K562 (cell line): ENCODE measurements at regions not wholly inside any gene's neighbourhood (a gene's known extent, or its start where the extent isn't known, plus 50 kb on each side); places are given as distances from the start of the nearest gene placed in this dataset.
A peak's percentile ranks its signal among the peaks of the same experiment; 100 is the strongest.

Experiments
- ATF6 ChIP-seq: sonication (generic); formaldehyde crosslinking; IDR thresholded peaks from 2 replicates; pipeline ENCODE4 v1.4.0; 2020; ENCODE audit warnings: mild to moderate bottlenecking, missing genetic modification reagents
- C11orf30 ChIP-seq: fragments of 450-650 bp; IDR thresholded peaks from 2 replicates; pipeline ENCODE4 v1.6.1; 2016; ENCODE audit warnings: low read depth, mild to moderate bottlenecking
- CSDE1 ChIP-seq, 2 experiments: fragments of 450-650 bp; IDR thresholded peaks; 2 replicates each; pipeline ENCODE4 v1.6.1; 2016; ENCODE audit warnings: mild to moderate bottlenecking in 1 of 2
- JUN ChIP-seq, 2 experiments: sonication (generic) in 1 of 2; formaldehyde crosslinking in 1 of 2; IDR thresholded peaks; 2 replicates each; pipeline versions ENCODE4 v1.6.1 to v1.8.0; 2012 to 2022; ENCODE audit warnings: borderline replicate concordance in 2 of 2, mild to moderate bottlenecking in 2 of 2, improper control_type of control experiment in 1 of 2, low read depth in 1 of 2, low read length in 1 of 2, missing genetic modification reagents in 1 of 2
- MAFF ChIP-seq: IDR thresholded peaks from 2 replicates; pipeline ENCODE4 v1.6.1; 2012; ENCODE audit warnings: low read length, improper control_type of control experiment
- NCOA1 ChIP-seq: fragments of 450-650 bp; IDR thresholded peaks from 2 replicates; pipeline ENCODE4 v1.6.1; 2016; ENCODE audit warnings: low read depth
- NFE2 ChIP-seq: IDR thresholded peaks from 2 replicates; pipeline ENCODE4 v1.6.1; 2014; ENCODE audit warnings: antibody characterized with exemption, low read depth
- NFE2L1 ChIP-seq: fragments of 450-650 bp; IDR thresholded peaks from 2 replicates; pipeline ENCODE4 v1.6.1; 2016; ENCODE audit warnings: missing genetic modification characterization, low read depth, mild to moderate bottlenecking, missing compliant biosample characterization, moderate library complexity, borderline replicate concordance
- PHF20 ChIP-seq: fragments of 450-650 bp; IDR thresholded peaks from 2 replicates; pipeline ENCODE4 v1.6.1; 2018; ENCODE audit not compliant: partially characterized antibody
- RHOXF2B ChIP-seq: fragments of 250-450 bp; sonication (Bioruptor Pico); conservative IDR thresholded peaks from 2 replicates; pipeline ENCODE4 v1.5.1; 2021
- SNAPC5 ChIP-seq: fragments of 250-450 bp; sonication (Bioruptor Pico); IDR thresholded peaks from 2 replicates; pipeline ENCODE4 v1.8.0; 2021; ENCODE audit warnings: moderate library complexity, mild to moderate bottlenecking, inconsistent platforms
- TARDBP ChIP-seq: fragments of 450-650 bp; IDR thresholded peaks from 2 replicates; pipeline ENCODE4 v1.6.1; 2016
- TBP ChIP-seq: optimal IDR thresholded peaks from 2 replicates; pipeline ENCODE3; 2011; ENCODE audit warnings: low read depth, low read length, improper control_type of control experiment
- ZNF507 ChIP-seq: conservative IDR thresholded peaks from 2 replicates; pipeline ENCODE4 v1.6.1; 2017; ENCODE audit warnings: missing genetic modification characterization, missing compliant biosample characterization
- ZNF57 ChIP-seq: fragments of 450-650 bp; formaldehyde crosslinking; IDR thresholded peaks from 2 replicates; pipeline ENCODE4 v1.4.0; 2020; ENCODE audit warnings: mild to moderate bottlenecking, moderate library complexity
- ZNF766 ChIP-seq: fragments of 200-800 bp; sonication (Bioruptor generic); conservative IDR thresholded peaks from 2 replicates; pipeline ENCODE4 v1.6.1; 2016; ENCODE audit warnings: missing genetic modification characterization, missing compliant biosample characterization
- TF ChIP-seq, protein P1 (sequence below): fragments of 450-650 bp; IDR thresholded peaks from 2 replicates; pipeline ENCODE4 v1.6.1; 2016; ENCODE audit warnings: mild to moderate bottlenecking
- TF ChIP-seq, protein P2 (sequence below): fragments of 450-650 bp; IDR thresholded peaks from 2 replicates; pipeline ENCODE4 v1.7.1; 2018; ENCODE audit warnings: mild to moderate bottlenecking, low read depth; ENCODE audit not compliant: partially characterized antibody

DNA sequence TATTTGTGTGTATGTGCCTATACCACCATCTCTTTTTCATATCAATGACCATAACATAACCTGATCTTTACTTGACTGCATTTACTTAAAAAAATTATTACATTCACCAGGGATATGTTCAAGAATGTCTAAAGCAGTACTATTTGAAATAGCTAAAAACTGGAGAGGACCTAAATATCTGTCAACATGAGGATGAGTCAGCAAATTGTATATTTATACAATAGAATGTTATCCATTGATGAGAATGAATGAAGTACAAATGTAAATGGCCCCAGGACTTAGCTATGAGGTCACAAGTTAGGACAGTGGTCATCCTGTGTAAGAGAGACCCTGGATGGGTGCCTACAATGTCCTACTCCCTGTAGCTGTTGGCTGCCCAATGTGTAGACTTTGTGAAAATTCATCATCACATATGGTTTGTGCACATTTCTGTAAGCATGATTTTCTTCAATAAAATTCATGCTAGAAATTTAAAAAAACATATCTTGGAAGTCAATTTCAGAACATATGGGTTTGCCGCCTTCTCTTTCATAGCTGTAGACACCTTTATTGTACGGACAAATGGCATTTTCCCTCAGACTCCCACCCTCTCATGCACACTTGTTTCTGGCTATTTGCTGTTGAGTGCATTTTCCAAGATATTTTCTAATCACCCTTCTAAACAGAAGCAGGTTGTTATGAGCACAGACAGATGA, 202.4 kb downstream of the CDH26 start (continued):
- TF ChIP-seq, protein P1, sequence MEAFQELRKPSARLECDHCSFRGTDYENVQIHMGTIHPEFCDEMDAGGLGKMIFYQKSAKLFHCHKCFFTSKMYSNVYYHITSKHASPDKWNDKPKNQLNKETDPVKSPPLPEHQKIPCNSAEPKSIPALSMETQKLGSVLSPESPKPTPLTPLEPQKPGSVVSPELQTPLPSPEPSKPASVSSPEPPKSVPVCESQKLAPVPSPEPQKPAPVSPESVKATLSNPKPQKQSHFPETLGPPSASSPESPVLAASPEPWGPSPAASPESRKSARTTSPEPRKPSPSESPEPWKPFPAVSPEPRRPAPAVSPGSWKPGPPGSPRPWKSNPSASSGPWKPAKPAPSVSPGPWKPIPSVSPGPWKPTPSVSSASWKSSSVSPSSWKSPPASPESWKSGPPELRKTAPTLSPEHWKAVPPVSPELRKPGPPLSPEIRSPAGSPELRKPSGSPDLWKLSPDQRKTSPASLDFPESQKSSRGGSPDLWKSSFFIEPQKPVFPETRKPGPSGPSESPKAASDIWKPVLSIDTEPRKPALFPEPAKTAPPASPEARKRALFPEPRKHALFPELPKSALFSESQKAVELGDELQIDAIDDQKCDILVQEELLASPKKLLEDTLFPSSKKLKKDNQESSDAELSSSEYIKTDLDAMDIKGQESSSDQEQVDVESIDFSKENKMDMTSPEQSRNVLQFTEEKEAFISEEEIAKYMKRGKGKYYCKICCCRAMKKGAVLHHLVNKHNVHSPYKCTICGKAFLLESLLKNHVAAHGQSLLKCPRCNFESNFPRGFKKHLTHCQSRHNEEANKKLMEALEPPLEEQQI, result no peak
- TF ChIP-seq MAFF (peak; percentile 67), NCOA1 (no peak), ATF6 (no peak), NFE2L1 (tag) (peak; percentile 41; the same call in 1 of the 2 replicates), ZNF57 (CRISPR knock-in tag) (no peak), JUN (IDR thresholded peaks at IDR 0.05; ENCODE audit: borderline replicate concordance, low read depth, low read length) (no peak), JUN (CRISPR knock-in tag; IDR thresholded peaks at IDR 0.05; ENCODE audit: borderline replicate concordance) (no peak), TBP (no peak), PHF20 (no peak), SNAPC5 (CRISPR knock-in tag) (no peak), C11orf30 (peak; percentile 51), CSDE1 (IDR thresholded peaks at IDR 0.05) (no peak), RHOXF2B (CRISPR knock-in tag) (no peak), ZNF507 (tag) (no peak), NFE2 (peak; percentile 59), TARDBP (no peak), ZNF766 (CRISPR knock-in tag) (no peak)
- TF ChIP-seq, protein P2, sequence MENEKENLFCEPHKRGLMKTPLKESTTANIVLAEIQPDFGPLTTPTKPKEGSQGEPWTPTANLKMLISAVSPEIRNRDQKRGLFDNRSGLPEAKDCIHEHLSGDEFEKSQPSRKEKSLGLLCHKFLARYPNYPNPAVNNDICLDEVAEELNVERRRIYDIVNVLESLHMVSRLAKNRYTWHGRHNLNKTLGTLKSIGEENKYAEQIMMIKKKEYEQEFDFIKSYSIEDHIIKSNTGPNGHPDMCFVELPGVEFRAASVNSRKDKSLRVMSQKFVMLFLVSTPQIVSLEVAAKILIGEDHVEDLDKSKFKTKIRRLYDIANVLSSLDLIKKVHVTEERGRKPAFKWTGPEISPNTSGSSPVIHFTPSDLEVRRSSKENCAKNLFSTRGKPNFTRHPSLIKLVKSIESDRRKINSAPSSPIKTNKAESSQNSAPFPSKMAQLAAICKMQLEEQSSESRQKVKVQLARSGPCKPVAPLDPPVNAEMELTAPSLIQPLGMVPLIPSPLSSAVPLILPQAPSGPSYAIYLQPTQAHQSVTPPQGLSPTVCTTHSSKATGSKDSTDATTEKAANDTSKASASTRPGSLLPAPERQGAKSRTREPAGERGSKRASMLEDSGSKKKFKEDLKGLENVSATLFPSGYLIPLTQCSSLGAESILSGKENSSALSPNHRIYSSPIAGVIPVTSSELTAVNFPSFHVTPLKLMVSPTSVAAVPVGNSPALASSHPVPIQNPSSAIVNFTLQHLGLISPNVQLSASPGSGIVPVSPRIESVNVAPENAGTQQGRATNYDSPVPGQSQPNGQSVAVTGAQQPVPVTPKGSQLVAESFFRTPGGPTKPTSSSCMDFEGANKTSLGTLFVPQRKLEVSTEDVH, result no peak
- TF ChIP-seq, all 486 proteins: peak for 7
